ENCODE measurements at regions not wholly inside any gene's neighbourhood (a gene's known extent, or its start where the extent isn't known, plus 50 kb on each side); places are given as distances from the start of the nearest gene placed in this dataset.

DNA sequence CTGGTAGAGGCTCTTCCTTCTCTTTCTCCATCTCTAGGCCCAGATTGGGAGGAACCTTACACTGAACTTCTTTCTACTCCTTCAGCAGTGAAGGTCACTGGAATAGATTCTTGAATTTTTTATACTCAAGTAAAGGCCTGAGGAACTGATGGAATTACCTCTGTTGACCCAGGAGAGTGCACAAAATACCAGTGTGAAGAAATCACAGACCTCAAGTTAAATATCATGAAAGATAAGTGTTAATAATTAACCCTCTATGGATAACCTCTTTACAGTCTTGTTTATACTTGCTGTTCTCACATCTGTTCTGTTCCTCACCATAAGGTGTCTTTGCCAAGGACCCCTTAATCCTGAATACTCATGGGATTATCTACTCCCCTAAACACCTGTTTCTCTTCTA, 244.4 kb upstream of the STAC start:
- no peak for TF ChIP-seq POLR2A (IDR thresholded peaks at IDR 0.05)
- TF ChIP-seq, protein P1, sequence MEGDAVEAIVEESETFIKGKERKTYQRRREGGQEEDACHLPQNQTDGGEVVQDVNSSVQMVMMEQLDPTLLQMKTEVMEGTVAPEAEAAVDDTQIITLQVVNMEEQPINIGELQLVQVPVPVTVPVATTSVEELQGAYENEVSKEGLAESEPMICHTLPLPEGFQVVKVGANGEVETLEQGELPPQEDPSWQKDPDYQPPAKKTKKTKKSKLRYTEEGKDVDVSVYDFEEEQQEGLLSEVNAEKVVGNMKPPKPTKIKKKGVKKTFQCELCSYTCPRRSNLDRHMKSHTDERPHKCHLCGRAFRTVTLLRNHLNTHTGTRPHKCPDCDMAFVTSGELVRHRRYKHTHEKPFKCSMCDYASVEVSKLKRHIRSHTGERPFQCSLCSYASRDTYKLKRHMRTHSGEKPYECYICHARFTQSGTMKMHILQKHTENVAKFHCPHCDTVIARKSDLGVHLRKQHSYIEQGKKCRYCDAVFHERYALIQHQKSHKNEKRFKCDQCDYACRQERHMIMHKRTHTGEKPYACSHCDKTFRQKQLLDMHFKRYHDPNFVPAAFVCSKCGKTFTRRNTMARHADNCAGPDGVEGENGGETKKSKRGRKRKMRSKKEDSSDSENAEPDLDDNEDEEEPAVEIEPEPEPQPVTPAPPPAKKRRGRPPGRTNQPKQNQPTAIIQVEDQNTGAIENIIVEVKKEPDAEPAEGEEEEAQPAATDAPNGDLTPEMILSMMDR (IDR thresholded peaks at IDR 0.05) = no peak
- no peak for DNase-seq
- no peaks in the 10 kb centered on the region for H3K9me3 ChIP-seq
- intact Hi-C loops (cut with DNase I) = no loop called here
- H3K4me3 ChIP-seq (replicated peaks in 1 of 3) = no peak overlapping the region
- H3K36me3 ChIP-seq = no peaks in the 10 kb centered on the region
- H3K27ac ChIP-seq = no peak overlapping the region
- no peaks in the 10 kb centered on the region for H3K27me3 ChIP-seq
- no peaks in the 10 kb centered on the region for H3K4me1 ChIP-seq

- TF ChIP-seq POLR2A (IDR thresholded peaks at IDR 0.05) = no peak
- TF ChIP-seq, protein P1 (IDR thresholded peaks at IDR 0.05) = no peak
These were observed 237.6 kb upstream of the STAC start for GRCh38 chr3:36142746-36143145.

GRCh38 chr3:36146404-36146803, 233.9 kb upstream of the STAC start:
- intact Hi-C loops (cut with DNase I) = no loop called here
- Histone ChIP-seq H3K27me3 (no peaks in the 10 kb centered on the region), H3K4me3 (replicated peaks in 1 of 3) (no peak overlapping the region), H3K27ac (no peak overlapping the region), H3K36me3 (no peaks in the 10 kb centered on the region), H3K9me3 (no peaks in the 10 kb centered on the region), H3K4me1 (no peaks in the 10 kb centered on the region)
- WGBS, 2 donors = 78 to 81% methylated on average over 2 of the region's 2 CpGs
- no peak for DNase-seq
- TF ChIP-seq, protein P1 (IDR thresholded peaks at IDR 0.05) = no peak
- no peak for TF ChIP-seq POLR2A (IDR thresholded peaks at IDR 0.05)

More at GRCh38 chr3:36142746-36143145, 237.6 kb upstream of the STAC start:
- H3K27ac ChIP-seq = no peak overlapping the region
- H3K4me3 ChIP-seq (replicated peaks in 1 of 3) = no peak overlapping the region
- no peak for DNase-seq
- H3K4me1 ChIP-seq = no peaks in the 10 kb centered on the region
- intact Hi-C loops (cut with DNase I) = no loop called here
- no peaks in the 10 kb centered on the region for H3K9me3 ChIP-seq
- H3K27me3 ChIP-seq = no peaks in the 10 kb centered on the region
- no peaks in the 10 kb centered on the region for H3K36me3 ChIP-seq

DNA sequence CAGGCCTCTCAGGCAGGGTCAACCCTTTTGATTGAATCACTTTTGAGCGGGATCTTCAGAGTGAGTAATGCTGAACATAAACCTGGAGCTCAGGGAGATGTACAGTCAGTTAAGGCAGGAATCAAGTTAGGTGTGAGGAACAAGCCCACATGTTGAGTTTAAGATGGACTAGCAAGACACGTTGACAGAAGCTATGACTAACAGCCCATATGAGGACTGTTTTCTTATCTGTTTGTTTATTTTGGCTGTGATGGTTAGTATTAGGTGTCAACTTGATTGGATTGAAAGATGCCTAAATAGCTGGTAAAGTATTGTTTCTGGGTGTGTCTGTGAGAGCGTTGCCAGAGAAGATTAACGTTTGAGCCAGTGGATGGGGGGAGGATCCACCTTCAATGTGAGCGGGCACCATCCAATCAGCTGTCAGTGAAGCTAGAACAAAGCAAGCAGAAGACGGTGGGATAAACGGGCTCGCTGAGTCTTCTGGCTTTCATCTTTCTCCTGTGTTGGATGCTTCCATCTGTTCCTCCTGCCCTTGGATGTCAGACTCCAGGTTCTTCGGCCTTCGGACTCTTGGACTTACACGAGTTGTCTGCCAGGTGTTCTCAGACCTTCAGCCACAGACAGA, 232.3 kb upstream of the STAC start:
- no peak overlapping the region for H3K27ac ChIP-seq
- intact Hi-C loops (cut with DNase I) = no loop called here
- WGBS, 2 donors = 87 to 91% methylated on average over 11 of the region's 11 CpGs
- TF ChIP-seq POLR2A (IDR thresholded peaks at IDR 0.05) = no peak
- TF ChIP-seq, protein P1 (IDR thresholded peaks at IDR 0.05) = no peak
- no peaks in the 10 kb centered on the region for H3K4me1 ChIP-seq
- no peak for DNase-seq
- no peak overlapping the region for H3K4me3 ChIP-seq (replicated peaks in 1 of 3)
- no peaks in the 10 kb centered on the region for H3K27me3 ChIP-seq
- H3K36me3 ChIP-seq = no peaks in the 10 kb centered on the region
- H3K9me3 ChIP-seq = no peaks in the 10 kb centered on the region

DNA sequence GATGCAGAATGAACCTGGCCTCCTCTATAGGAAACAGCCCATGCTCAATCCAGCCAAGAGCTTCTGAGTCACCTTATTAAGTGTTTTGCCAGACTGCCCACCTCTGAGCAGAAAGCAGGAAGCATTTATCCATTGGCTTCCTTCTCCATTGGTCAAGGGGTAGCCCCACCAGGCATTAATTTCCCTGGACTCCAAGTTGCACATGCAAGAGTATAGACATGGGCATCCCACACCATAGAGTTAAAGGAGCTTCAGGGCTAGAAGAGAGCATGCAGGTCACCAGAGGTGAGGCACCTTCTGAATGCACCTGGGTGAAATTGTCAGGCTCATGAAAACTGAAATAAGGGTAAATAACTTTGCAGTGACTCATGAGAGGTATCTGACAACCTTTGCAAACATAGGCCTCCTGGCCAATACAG, 230.8 kb upstream of the STAC start:
- Histone ChIP-seq H3K4me1 (no peaks in the 10 kb centered on the region), H3K27me3 (no peaks in the 10 kb centered on the region), H3K9me3 (no peaks in the 10 kb centered on the region), H3K27ac (no peak overlapping the region), H3K36me3 (no peaks in the 10 kb centered on the region), H3K4me3 (replicated peaks in 1 of 3) (no peak overlapping the region)
- intact Hi-C loops (cut with DNase I) = no loop called here
- DNase-seq = no peak
- TF ChIP-seq, protein P1 (IDR thresholded peaks at IDR 0.05) = no peak
- no peak for TF ChIP-seq POLR2A (IDR thresholded peaks at IDR 0.05)
